Endometrial microvascular endothelial cells (primary cell): ENCODE measurements at regions not wholly inside any gene's neighbourhood (a gene's known extent, or its start where the extent isn't known, plus 50 kb on each side); places are given as distances from the start of the nearest gene placed in this dataset.

Experiments
- in situ Hi-C: cut with HindIII; loops from 2 replicates; pipeline ENCODE4 v1.10.0; 2017; ENCODE audit warnings: low sequenced_read_pairs, low pct_unique_long_range_greater_than_20kb; ENCODE audit errors: inconsistent ontology term

DNA sequence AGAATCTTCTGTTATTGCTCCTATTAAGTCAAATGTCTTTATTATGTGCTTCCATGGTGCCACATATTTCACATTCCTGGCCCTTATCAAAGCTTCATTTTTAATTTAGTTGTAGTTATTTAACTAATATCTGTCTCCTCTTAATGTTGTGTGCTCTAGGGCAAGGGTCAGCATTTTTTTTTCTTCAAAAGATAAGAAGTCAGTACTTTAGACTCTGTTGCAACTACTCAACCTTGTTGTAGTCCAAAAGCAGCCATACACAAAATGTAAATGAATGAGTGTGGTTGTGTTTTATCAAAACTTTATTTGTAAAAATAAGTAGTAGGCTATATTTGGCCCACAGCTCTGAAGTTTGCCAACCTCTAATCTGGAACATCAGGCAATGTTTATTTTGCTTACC, 394.7 kb upstream of the CBLB start:
- in situ Hi-C loops: no loop called here

DNA sequence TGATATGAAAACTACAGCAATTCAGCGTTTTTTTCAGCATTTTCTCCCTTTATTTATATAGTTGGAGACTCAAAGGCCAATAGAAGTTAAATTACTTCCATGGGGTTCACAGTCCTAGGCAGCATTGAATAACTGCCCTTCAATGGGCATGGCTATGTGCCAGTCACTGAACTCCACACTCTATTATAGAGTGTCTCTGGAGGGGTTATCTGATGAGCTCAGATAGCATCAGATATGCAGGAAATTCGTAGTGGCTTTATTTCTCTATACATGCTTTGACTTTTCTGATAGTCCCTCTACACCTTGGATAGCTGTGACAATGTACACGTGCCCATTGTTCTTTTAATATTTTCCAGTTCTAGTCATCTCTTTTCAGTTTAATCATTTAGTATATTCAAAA, 396.9 kb upstream of the CBLB start:
- in situ Hi-C loops: no loop called here

DNA sequence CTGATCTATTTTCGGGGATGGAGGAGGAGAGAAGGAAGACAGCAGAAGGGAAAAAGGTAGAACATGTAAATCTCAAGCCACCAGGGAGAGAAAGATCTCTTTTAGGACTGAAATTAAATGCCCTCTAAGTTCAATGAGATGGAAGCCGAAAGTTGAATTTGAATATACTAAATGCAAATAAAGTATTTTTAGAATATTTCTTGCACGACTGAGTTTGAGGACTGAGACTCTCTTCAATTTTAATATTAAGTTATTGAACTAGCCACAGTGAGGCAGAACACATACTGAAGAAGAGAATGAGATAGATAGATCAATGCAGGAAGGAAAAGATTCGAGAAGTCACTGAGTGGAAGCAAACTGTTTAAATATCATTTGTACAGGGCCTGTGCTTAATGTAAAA, 399.9 kb upstream of the CBLB start:
- in situ Hi-C loops: no loop called here

DNA sequence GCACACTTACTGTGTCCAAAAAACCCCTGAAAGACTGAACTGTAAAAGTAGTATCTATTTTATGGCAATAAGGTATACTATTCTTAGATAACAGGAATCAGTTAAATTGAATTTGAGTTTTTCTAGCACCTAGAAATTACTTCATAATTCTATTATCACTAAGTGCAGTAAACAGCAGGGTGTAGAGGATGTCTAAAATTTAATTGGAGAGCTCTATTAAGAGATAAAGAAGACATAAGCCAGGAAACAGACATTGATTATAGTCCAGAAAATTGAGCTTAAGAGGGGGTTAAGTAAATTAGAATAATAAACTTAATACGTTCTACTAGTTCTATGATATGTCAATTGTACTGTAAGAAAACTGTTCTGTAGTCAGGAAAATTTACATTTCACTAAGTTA, 403.5 kb upstream of the CBLB start:
- in situ Hi-C loops: no loop called here

DNA sequence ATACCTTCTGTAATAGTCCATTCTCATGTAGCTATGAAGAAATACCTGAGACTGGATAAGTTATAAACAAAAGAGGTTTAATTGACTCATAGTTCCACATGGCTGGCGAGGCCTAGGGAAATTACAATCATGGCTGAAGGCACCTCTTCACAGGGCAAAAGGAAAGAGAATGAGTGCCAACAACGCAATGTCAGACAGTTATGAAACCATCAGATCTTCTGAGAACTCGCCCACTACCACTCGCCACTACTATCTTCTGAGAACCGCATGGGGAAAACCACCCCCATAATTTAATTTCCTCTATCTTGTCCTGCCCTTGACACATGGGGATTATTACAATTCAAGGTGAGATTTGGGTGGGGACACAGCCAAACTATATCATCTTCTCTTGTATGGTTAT, 406.8 kb upstream of the CBLB start:
- in situ Hi-C loops: no loop called here

DNA sequence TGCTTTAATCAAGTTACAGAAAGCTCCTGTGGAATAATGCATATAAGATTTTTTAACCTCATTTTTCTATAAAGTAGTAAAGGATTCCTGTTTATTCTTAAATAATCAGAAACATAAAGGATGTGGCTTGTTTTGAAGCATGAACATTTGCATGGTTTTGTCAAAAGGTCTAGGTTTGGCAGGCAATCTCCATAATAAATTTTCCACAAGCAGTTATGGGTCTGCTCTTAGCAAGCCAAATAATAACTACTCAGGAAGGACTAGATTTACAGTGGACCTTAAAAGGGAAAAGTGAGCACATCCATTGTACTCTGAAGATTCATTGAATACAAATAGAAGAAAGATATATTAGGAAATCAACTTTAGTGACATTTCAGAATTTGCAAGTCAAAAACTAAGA, 407.3 kb upstream of the CBLB start:
- in situ Hi-C loops: no loop called here

DNA sequence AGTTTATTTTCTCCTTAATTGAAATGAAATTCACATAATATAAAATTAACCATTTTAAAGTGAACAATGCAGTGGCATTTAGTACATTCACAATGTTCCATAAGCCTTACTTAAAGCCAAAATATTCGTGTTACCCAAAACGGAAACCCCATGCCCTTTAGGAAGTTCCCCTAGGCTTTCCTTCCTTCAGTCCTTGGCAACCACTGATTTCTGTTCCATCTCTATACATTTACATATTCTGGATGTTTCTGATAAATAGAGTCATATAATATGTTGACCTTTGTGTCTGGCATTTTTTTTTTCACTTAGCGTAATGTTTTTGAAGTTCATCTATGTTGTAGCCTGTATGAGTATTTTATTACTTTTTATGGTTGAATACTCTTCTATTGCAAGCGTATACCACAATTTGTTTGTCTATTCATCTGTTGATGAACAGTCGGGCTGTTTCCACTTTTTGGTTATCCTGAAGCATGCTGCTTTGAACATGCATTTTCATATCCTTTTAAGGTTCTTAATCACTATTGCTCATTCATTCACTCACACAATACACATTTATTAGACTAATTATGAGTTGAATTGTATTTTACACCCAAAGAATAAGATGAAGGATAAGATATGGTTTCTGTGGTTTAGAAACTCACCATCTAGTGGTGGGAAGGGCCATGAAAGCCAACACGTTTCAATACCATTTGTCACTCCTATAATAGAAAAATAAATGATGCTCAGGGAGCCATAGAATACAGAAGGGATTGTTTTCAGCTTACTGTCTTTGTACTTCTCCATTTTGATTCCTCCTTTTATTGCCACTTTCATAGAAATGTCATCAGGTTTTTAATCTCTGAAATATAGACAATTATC, 408.2 kb upstream of the CBLB start:
- in situ Hi-C loops: no loop called here

DNA sequence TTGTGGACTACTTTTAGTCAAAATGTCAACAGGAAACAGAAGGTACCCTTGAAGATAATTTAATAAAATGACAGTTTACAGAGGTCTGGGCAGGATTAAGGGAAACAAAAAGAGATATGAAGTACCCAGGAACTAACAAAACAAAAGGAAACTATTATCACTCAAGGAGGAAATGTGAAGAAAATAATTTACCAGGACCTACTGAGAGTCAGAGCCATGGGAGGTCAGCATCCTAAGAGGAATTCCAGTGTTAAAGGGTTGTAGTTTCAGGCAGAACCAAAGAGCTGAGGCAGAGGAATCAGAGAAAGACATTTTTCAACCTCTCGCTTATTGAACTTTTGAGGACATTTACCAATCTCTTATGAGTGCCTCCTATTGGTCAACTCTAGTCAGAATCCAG, 408.9 kb upstream of the CBLB start:
- in situ Hi-C loops: no loop called here

DNA sequence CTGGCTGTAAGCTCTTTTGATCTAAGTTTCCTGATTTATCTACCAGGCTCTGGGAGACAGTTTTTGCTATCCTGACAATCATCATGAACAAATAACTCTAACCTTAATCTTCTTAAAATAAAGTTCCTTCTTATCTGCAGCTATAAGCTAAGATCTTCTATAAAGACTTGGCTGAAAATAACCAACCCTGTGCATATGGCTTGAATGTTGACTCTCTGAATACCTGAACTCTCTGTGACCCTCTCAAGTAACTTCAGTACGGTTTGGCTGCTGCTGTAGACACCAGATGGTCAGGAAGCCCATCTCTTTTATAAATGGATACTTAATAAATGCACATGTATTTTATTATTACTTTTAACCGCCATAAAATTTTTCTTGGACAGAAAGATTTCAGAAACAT, 412.4 kb upstream of the CBLB start:
- in situ Hi-C loops: no loop called here

DNA sequence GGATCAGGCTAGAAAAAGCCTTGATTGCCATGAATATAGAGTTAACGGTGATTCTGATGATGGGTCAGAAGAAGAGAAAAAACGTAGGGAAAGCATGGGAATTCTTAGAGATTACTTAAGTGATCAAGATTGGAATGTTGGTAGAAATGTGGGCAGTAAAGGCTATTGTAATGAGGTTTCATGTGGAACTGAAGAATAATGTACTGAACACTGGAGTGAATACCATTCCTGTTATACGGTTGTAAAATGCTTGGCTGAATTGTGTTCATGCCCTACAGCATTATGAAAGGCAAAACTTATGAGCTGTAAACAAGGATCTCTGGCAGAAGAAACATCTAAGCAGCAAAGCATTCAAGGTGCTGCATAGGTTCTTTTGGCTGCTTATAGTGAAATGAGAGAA, 414.1 kb upstream of the CBLB start:
- in situ Hi-C loops: no loop called here

DNA sequence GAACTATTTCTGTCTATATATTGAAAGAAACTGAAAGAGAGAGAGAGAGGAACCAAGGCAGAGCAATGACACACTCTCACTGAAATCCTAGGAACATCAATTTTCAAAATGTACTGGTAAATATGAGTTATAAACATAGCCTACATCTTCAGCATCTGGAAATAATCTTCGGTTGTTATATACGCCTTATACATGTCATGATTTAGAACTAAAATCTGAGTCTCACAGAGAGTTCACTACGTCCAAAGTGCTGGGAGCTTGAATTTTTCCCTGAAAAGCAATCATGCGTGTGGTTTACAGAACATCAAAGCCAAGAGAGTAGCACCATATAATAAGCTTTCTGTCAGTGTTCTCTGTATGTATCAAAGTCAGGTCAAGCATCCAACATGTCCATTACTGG, 420.0 kb upstream of the CBLB start:
- in situ Hi-C loops: no loop called here

DNA sequence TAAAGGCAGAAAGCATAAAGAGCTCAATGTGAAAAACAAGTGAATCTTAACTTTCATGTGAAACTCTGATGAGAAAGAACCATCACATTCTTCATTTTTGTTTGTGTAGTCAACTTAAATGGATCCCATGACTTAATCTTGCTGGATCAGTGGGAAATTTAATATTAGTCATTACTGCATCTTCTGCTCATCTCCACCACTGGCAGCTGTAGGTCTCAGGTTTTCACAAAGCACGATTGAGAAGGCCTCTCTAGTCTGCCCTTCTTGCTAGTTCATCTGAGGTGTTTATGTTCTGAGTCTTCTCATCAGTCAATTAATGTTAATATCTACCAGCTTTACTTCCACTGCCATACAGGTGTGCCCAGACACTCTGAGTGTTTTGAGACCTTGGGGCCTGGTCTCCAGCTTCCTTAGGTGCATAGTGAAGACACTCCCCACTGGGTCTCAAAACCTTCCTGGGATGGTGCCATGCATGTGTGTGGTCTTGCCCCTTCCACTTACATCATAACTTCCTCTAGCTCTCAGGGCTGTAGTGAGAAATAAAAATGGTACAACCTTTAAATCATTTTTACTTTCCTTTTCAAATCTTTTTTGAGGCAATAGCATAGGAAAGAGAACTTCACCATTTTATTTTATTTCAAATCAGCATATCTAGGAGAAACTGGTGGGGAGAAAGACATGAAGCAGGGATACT, 421.6 kb upstream of the CBLB start:
- in situ Hi-C loops: no loop called here

DNA sequence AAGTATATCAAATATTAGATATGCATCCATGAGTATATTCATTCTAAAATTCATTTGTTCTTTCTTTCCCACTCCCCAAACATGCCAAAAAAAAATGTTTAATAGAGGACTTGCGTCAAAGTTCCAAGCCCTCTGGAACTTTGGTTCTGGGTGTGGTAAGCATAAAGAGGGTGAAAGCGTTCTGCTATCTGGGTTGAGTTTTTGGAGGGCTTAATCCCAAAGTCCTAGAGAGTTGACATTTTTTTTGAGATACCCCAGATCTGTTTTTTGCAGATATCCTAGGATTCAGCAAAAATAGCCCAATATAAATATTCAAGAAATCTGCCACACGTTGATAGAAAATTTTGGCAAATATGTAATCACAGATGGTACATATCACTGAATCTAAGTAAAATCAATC, 424.3 kb upstream of the CBLB start:
- in situ Hi-C loops: no loop called here

DNA sequence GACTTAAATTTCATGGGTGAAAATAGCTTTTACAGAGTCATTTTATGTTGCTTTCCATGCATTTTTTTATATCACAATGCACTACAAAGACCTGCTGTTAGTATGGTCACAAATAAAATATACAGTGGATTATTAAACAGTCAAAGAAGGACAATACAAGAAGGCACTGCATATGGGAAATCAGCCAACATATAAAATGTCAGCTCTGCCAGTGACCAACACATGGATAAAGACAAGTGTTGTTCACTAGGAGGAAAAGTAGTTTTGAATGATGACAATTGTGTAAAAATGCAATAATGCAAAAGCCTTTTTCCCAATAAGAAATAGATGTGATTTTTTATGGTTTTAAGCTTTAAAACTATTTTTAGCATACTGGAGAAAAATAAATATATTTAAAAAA, 425.3 kb upstream of the CBLB start:
- in situ Hi-C loops: no loop called here

DNA sequence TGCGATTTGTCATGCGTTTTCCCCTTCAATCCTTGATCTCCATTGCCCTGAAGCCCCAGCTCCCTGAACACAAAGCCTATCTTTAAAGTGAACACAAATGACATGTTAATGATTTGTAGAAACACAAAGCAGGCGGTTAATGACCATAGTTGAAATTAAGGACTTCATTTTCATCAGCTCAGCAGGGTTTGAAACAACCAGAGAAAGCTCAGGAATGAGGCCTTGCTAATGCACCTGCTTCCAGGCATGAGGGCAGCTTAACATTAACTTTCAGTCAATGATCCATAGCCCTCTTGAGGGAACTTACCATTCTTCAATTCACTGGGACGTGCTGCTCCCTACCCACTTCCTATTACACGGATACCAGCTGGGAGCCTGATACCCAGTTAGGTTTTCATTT, 427.2 kb upstream of the CBLB start:
- in situ Hi-C loops: no loop called here

DNA sequence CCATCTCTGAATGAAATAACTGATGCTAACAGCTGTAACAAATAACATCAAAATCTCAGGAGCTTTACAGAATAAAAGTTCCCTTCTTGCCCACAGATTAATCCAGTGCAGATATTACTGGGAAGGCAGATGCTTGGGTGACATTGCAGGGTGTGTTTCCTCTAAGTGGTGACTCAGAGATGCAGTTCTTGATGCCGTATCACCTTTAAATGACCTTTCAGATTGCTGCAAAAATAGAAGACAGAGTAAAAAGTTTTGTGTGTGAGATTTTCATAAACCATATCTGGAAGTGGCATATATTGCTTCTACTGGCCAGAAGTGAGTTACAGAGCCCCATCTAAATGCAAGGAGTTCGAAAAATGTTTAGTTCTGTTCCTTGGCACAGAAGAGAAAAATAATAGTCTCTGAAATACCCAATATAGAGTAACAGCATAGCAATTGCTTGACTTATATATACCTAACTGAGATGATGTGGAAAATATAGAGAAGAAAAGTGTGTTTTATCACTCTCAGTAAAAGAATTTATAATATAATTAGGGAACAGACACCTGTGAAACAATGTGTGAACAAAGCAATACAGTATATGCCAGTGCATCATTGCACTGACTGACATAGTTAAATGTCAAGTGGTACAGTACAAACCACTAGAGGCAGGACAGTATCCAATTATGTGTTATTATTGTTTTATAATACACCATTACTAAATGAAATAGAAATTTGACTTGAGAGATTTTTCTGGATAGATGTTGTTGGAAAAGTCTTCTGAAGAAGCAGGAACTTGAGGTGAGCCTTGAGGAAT, 430.7 kb upstream of the CBLB start:
- in situ Hi-C loops: no loop called here

DNA sequence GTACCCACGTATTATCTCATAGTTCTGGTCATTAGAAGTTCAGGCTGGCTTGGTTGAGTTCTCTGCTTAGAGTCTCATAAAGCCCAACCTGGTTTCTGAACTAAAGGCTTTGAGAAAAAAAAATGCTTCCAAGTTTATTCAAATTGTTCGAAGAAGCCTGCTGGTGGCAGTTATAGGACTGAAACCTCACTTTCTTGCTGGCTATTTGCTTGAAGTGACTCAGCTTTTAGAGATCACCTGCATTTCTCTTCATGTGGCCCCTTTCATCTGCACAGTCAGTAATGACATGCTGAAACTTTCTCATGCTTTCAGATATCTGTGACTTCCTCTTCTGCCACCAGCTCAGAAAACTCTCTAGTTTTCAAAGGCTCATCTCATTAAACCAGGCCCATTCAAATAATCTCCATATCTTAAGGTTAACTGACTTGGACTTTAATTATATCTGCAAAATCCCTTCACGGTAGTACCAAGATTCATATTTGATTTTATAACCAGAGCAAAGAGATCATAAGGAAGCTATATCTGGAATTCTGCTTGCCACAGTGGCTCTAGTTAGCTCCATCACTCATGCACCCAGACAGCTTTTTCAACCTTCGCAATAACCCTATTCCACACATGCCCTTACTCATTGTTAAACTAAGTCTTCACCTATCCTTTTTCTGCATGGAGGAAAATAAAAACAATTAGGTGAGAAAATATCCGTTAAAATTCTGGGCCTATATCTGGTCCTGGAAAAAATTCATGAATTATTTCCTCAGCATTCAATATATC, 433.8 kb upstream of the CBLB start:
- in situ Hi-C loops: no loop called here

DNA sequence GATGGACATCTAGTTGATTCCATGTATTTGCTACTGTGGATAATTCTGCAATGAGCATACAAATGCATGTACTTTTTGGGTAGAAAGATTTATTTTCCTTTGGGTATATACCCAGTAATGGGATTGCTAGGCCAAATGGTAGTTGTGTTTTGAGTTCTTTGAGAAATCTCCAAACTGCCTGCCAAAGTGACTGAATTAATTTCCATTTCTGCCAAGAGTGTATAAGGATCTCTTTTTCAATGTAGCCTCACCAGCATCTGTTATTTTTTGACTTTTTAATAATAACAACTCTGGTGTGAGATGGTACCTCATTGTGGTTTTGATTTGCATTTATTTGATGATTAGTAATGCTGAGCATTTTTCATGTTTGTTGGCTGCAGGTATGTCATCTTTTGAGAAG, 435.0 kb upstream of the CBLB start:
- in situ Hi-C loops: no loop called here

DNA sequence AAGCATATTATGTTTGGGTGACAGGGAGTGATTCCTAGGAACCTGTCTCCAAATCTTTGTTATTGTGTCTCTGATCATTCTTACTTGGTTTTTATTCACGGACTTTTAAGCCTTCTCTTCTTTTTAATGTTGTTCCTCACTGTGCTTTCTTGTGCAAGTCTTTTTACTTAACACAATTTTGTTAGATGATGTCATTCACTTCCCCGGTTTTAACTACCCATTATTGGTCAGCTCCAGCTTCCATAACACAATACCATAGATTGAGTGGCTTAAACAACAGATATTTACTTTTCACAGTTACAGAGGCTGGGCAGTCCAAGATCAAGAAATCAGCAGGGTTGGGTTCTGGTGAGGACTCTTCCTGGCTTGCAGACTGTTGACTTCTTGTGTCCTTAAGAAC, 436.3 kb upstream of the CBLB start:
- in situ Hi-C loops: no loop called here
